HepG2 (cell line): ENCODE measurements at regions not wholly inside any gene's neighbourhood (a gene's known extent, or its start where the extent isn't known, plus 50 kb on each side); places are given as distances from the start of the nearest gene placed in this dataset.
A peak's percentile ranks its signal among the peaks of the same experiment; 100 is the strongest.

Experiments used
- ATAC-seq: fragments of 200-7000 bp; cut with Tn5 transposase; 3 replicates; pipeline ENCODE4 v1.9.1; 2020; ENCODE audit warnings: mild to moderate bottlenecking, moderate library complexity
- BruUV-seq: library from RNA; stranded (reverse); fragments of 400-500 nt; replicated peaks from 2 replicates; lab custom pipeline; 2021; lab: Mats Ljungman, UMichigan
- CTCF ChIA-PET: fragments of 300-600 bp; formaldehyde crosslinking; extraction: SDS; loops from one replicate; lab custom pipeline; 2021; ENCODE audit warnings: low total read pairs, inconsistent platforms, low intra/inter-chr PET ratio; lab: Yijun Ruan, JAX
- POLR2A ChIA-PET: fragments of 350-600 bp; sonication (Branson Sonifier 250); formaldehyde crosslinking; loops from one replicate; lab custom pipeline; 2020; ENCODE audit warnings: antibody characterized with exemption, inconsistent platforms; lab: Yijun Ruan, JAX
- DNase-seq: peaks from one replicate; pipeline ENCODE4 v3.0.0-alpha.2; 2015; ENCODE audit warnings: low spot score
- FAIRE-seq: peaks from 3 replicates; lab custom pipeline; 2011; peaks lifted over from hg19 to GRCh38; lab: Jason Lieb, UNC
- H2AFZ ChIP-seq: one replicate; pipeline ENCODE4 v1.6.1; 2011; ENCODE audit warnings: low read length, inconsistent platforms
- H3K27ac ChIP-seq: fragments of 300-600 bp; 3 replicates; pipeline ENCODE4 v1.8.0; 2011; ENCODE audit warnings: mixed run types, mild to moderate bottlenecking, mixed read lengths, low read length, inconsistent platforms; ENCODE audit not compliant: insufficient read depth; ENCODE audit errors: extremely low read length
- H3K27me3 ChIP-seq, 2 experiments: fragments of 200-600 bp in 1 of 2; 2 replicates in 1 of 2; 3 replicates in 1 of 2; pipeline versions ENCODE4 v1.6.0 to v1.8.0; 2011; ENCODE audit warnings: low read length in 2 of 2, mild to moderate bottlenecking in 2 of 2, moderate library complexity in 2 of 2, inconsistent platforms in 1 of 2; ENCODE audit not compliant: insufficient read depth in 2 of 2, control insufficient read depth in 1 of 2
- H3K36me3 ChIP-seq, 2 experiments: fragments of 200-600 bp in 1 of 2; replicated peaks in 1 of 2; 2 replicates in 1 of 2; 3 replicates in 1 of 2; pipeline versions ENCODE4 v1.5.1 to v1.8.0; 2011; ENCODE audit warnings: low read length in 2 of 2, inconsistent platforms in 1 of 2; ENCODE audit not compliant: insufficient read depth in 2 of 2, control insufficient read depth in 1 of 2
- H3K4me1 ChIP-seq: 2 replicates; pipeline ENCODE4 v1.5.1; 2012; ENCODE audit warnings: low read length, inconsistent platforms; ENCODE audit not compliant: insufficient read depth
- H3K4me2 ChIP-seq: 2 replicates; pipeline ENCODE4 v1.6.0; 2011; ENCODE audit warnings: low read depth, low read length, inconsistent platforms
- H3K4me3 ChIP-seq, 3 experiments: fragments of 200-600 bp in 1 of 3; sonication (generic), shearing (Covaris generic) in 1 of 3; replicated peaks in 1 of 3; 2 replicates each; pipeline ENCODE4 v1.5.1; 2011 to 2016; ENCODE audit warnings: low read length in 3 of 3, inconsistent platforms in 2 of 3, low read depth in 2 of 3, mild to moderate bottlenecking in 2 of 3, control low read depth in 1 of 3, mixed read lengths in 1 of 3; ENCODE audit not compliant: insufficient read depth in 1 of 3
- H3K79me2 ChIP-seq: one replicate; pipeline ENCODE4 v1.6.1; 2011; ENCODE audit warnings: low read length, inconsistent platforms; ENCODE audit not compliant: insufficient read depth
- H3K9ac ChIP-seq: 2 replicates; pipeline ENCODE4 v1.6.0; 2011; ENCODE audit warnings: mild to moderate bottlenecking, low read depth, low read length, inconsistent platforms; ENCODE audit not compliant: insufficient read depth
- H3K9me3 ChIP-seq: 2 replicates; pipeline ENCODE4 v1.5.1; 2012; ENCODE audit warnings: mild to moderate bottlenecking, low read length
- H4K20me1 ChIP-seq: 2 replicates; pipeline ENCODE4 v1.6.0; 2011; ENCODE audit warnings: inconsistent platforms, mild to moderate bottlenecking, low read length, moderate library complexity; ENCODE audit not compliant: insufficient read depth
- ETV5 ChIP-seq: IDR thresholded peaks from 2 replicates; pipeline ENCODE4 v1.6.1; 2018; ENCODE audit warnings: missing biosample characterization, missing genetic modification reagents, inconsistent platforms, borderline replicate concordance
- GLMP ChIP-seq: sonication (generic); formaldehyde crosslinking; IDR thresholded peaks from 2 replicates; pipeline ENCODE4 v1.9.0; 2021; ENCODE audit warnings: missing genetic modification reagents, mild to moderate bottlenecking, borderline replicate concordance
- KLF15 ChIP-seq: sonication (generic); formaldehyde crosslinking; IDR thresholded peaks from 2 replicates; pipeline ENCODE4 v1.8.1; 2023; ENCODE audit warnings: borderline replicate concordance, mild to moderate bottlenecking, inconsistent platforms, missing genetic modification reagents, mixed read lengths
- MAFK ChIP-seq, 2 experiments: IDR thresholded peaks in 1 of 2; conservative IDR thresholded peaks in 1 of 2; 2 replicates each; pipeline ENCODE4 v1.6.1; 2011; ENCODE audit warnings: improper control_type of control experiment in 2 of 2, low read length in 2 of 2
- MTA1 ChIP-seq: sonication (generic); formaldehyde crosslinking; IDR thresholded peaks from 2 replicates; pipeline ENCODE4 v1.4.0; 2020; ENCODE audit warnings: missing genetic modification reagents, mild to moderate bottlenecking, borderline replicate concordance
- NFIC ChIP-seq: IDR thresholded peaks from 2 replicates; pipeline ENCODE4 v1.6.1; 2012; ENCODE audit warnings: mild to moderate bottlenecking, low read length, inconsistent platforms
- NRL ChIP-seq: sonication (generic); formaldehyde crosslinking; IDR thresholded peaks from 2 replicates; pipeline ENCODE4 v1.5.0; 2020; ENCODE audit warnings: missing genetic modification reagents, mild to moderate bottlenecking, moderate library complexity, borderline replicate concordance
- RAD21 ChIP-seq: fragments of 450-650 bp; formaldehyde crosslinking; IDR thresholded peaks from 2 replicates; pipeline ENCODE4 v1.5.0; 2020; ENCODE audit warnings: mild to moderate bottlenecking
- ZBTB34 ChIP-seq: sonication (generic); formaldehyde crosslinking; IDR thresholded peaks from 2 replicates; pipeline ENCODE4 v1.8.0; 2022; ENCODE audit warnings: mild to moderate bottlenecking, missing genetic modification reagents
- ZBTB38 ChIP-seq: sonication (generic); formaldehyde crosslinking; IDR thresholded peaks from 2 replicates; pipeline ENCODE4 v1.5.1; 2020; ENCODE audit warnings: mild to moderate bottlenecking, missing genetic modification reagents
- ZEB1 ChIP-seq: IDR thresholded peaks from 2 replicates; pipeline ENCODE4 v1.6.1; 2012; ENCODE audit warnings: mild to moderate bottlenecking, low read depth, inconsistent platforms; ENCODE audit not compliant: insufficient replicate concordance
- ZNF33A ChIP-seq: sonication (generic); formaldehyde crosslinking; IDR thresholded peaks from 2 replicates; pipeline ENCODE4 v1.5.1; 2020; ENCODE audit warnings: missing genetic modification reagents, mild to moderate bottlenecking, moderate library complexity, borderline replicate concordance
- ZNF563 ChIP-seq: sonication (generic); formaldehyde crosslinking; IDR thresholded peaks from 2 replicates; pipeline ENCODE4 v1.8.0; 2022; ENCODE audit warnings: mild to moderate bottlenecking, moderate library complexity, missing genetic modification reagents
- ZNF781 ChIP-seq: sonication (generic); formaldehyde crosslinking; IDR thresholded peaks from 2 replicates; pipeline ENCODE4 v1.5.1; 2020; ENCODE audit warnings: borderline replicate concordance, mild to moderate bottlenecking, missing genetic modification reagents; ENCODE audit errors: not compliant biosample characterization
- ZNF792 ChIP-seq: IDR thresholded peaks from 2 replicates; pipeline ENCODE4 v1.6.1; 2016
- WGBS: methylation state at CpG from one replicate; pipeline ENCODE4 v1.1.6; 2017; ENCODE audit warnings: low lambda C conversion rate; 5-methylcytosine and 5-hydroxymethylcytosine counted together
- in situ Hi-C: cut with HindIII; loops from 2 replicates; pipeline ENCODE4 v1.10.0; 2017; ENCODE audit warnings: low pct_unique_long_range_greater_than_20kb; ENCODE audit not compliant: extremely low pct_ligation_motif_present
- intact Hi-C: fragments of 100-400 bp; cut with micrococcal nuclease; formaldehyde crosslinking; loops from one replicate; pipeline ENCODE4 v1.10.0; 2022; ENCODE audit not compliant: unreplicated experiment
- TF ChIP-seq, protein P1 (sequence below): sonication (generic); formaldehyde crosslinking; IDR thresholded peaks from 2 replicates; pipeline ENCODE4 v1.4.0; 2020; ENCODE audit warnings: missing genetic modification reagents, borderline replicate concordance
- TF ChIP-seq, protein P2 (sequence below): sonication (generic); formaldehyde crosslinking; IDR thresholded peaks from 2 replicates; pipeline ENCODE4 v1.4.0; 2020; ENCODE audit warnings: missing genetic modification reagents
- TF ChIP-seq, protein P3 (sequence below): IDR thresholded peaks from 2 replicates; pipeline ENCODE4 v1.6.1; 2016; ENCODE audit warnings: mild to moderate bottlenecking, missing biosample characterization, missing genetic modification reagents

- Histone ChIP-seq H3K9ac (no peak overlapping the region), H2AFZ (peak overlapping the region; percentile 44), H3K36me3 (no peaks in the 10 kb centered on the region), H4K20me1 (no peaks in the 10 kb centered on the region), H3K79me2 (no peaks in the 10 kb centered on the region), H3K27ac (peak overlapping the region; percentile 52), H3K27me3 (no peaks in the 10 kb centered on the region), H3K4me1 (peaks cover 78% of the 10 kb centered on the region), H3K4me3 (no peak overlapping the region), H3K4me2 (no peak overlapping the region), H3K9me3 (no peaks in the 10 kb centered on the region)
- DNase-seq (no peak), ATAC-seq (no peak), FAIRE-seq (no peak)
- no TSS peak for BruUV-seq
- CTCF ChIA-PET = no interaction called here
- in situ Hi-C loops (loop anchor here (25.0 kb wide), 1 partner anchor 616 kb away; no protein-coding TSS in a partner anchor), intact Hi-C loops (no loop called here)
- POLR2A ChIA-PET = interaction anchor here (0.8 to 1.3 kb wide), 2 partner anchors 24 to 175 kb away, joined by 3 read pairs; no protein-coding TSS in a partner anchor
- WGBS = 93% methylated on average over 6 of the region's 6 CpGs
- TF ChIP-seq, protein P1, sequence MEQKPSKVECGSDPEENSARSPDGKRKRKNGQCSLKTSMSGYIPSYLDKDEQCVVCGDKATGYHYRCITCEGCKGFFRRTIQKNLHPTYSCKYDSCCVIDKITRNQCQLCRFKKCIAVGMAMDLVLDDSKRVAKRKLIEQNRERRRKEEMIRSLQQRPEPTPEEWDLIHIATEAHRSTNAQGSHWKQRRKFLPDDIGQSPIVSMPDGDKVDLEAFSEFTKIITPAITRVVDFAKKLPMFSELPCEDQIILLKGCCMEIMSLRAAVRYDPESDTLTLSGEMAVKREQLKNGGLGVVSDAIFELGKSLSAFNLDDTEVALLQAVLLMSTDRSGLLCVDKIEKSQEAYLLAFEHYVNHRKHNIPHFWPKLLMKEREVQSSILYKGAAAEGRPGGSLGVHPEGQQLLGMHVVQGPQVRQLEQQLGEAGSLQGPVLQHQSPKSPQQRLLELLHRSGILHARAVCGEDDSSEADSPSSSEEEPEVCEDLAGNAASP = no peak
- TF ChIP-seq ZNF792 (no peak), RAD21 (CRISPR knock-in tag) (no peak), ZBTB38 (no peak), ETV5 (CRISPR knock-in tag) (no peak), ZNF781 (CRISPR knock-in tag) (no peak), MTA1 (CRISPR knock-in tag) (no peak), ZNF563 (no peak), GLMP (CRISPR knock-in tag) (no peak), MAFK (conservative IDR thresholded peaks at IDR 0.05 in 1 of 2, IDR thresholded peaks at IDR 0.05 in 1 of 2; ENCODE audit: low read length in 2 of 2) (peak; percentile 62 to 67), KLF15 (no peak), ZBTB34 (CRISPR knock-in tag) (0 out of 2 replicates have a peak, but pooled peaks have one; percentile 6), NRL (no peak), ZNF33A (CRISPR knock-in tag) (no peak), NFIC (0 out of 2 replicates have a peak, but pooled peaks have one; percentile 28), ZEB1 (no peak)
- TF ChIP-seq, protein P2, sequence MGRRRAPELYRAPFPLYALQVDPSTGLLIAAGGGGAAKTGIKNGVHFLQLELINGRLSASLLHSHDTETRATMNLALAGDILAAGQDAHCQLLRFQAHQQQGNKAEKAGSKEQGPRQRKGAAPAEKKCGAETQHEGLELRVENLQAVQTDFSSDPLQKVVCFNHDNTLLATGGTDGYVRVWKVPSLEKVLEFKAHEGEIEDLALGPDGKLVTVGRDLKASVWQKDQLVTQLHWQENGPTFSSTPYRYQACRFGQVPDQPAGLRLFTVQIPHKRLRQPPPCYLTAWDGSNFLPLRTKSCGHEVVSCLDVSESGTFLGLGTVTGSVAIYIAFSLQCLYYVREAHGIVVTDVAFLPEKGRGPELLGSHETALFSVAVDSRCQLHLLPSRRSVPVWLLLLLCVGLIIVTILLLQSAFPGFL (CRISPR knock-in tag) = no peak
- TF ChIP-seq, protein P3, sequence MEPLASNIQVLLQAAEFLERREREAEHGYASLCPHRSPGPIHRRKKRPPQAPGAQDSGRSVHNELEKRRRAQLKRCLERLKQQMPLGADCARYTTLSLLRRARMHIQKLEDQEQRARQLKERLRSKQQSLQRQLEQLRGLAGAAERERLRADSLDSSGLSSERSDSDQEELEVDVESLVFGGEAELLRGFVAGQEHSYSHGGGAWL (CRISPR knock-in tag) = no peak
These were observed 176.5 kb downstream of the GASK1B start for GRCh38 chr4:157996061-157997028.
